WI38 (cell line): ENCODE measurements at regions not wholly inside any gene's neighbourhood (a gene's known extent, or its start where the extent isn't known, plus 50 kb on each side); places are given as distances from the start of the nearest gene placed in this dataset.

ENCODE experiments used
- H3K4me3 ChIP-seq: 2 replicates; pipeline ENCODE4 v1.5.1; 2011; ENCODE audit warnings: low read depth, mild to moderate bottlenecking, control low read depth, low read length
- TF ChIP-seq, protein P1 (sequence below): IDR thresholded peaks from 2 replicates; pipeline ENCODE4 v1.5.1; 2012; ENCODE audit warnings: low read depth, mild to moderate bottlenecking, control low read depth, low read length

DNA sequence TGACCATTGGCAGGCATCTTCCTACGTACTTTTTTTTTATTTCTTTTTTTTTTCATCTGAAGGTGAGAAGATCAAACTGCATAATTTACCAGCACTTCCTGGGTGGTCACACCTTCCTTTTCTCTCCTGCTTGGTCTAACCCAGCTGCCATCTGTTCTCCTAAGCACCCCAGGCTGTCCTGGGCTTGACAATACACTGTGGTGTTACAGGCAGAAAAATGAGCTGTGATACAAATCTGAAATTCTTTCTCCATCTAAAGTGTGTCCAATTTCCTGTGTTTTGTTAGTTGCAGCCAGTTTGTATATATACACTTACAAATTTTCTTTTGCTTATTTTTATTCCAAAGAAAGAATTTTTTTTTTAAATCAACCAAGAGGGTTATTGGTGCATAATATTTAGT lies 786.0 kb upstream of the ZEB2 start:
- no peak overlapping the region for H3K4me3 ChIP-seq
- TF ChIP-seq, protein P1, sequence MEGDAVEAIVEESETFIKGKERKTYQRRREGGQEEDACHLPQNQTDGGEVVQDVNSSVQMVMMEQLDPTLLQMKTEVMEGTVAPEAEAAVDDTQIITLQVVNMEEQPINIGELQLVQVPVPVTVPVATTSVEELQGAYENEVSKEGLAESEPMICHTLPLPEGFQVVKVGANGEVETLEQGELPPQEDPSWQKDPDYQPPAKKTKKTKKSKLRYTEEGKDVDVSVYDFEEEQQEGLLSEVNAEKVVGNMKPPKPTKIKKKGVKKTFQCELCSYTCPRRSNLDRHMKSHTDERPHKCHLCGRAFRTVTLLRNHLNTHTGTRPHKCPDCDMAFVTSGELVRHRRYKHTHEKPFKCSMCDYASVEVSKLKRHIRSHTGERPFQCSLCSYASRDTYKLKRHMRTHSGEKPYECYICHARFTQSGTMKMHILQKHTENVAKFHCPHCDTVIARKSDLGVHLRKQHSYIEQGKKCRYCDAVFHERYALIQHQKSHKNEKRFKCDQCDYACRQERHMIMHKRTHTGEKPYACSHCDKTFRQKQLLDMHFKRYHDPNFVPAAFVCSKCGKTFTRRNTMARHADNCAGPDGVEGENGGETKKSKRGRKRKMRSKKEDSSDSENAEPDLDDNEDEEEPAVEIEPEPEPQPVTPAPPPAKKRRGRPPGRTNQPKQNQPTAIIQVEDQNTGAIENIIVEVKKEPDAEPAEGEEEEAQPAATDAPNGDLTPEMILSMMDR = no peak

DNA sequence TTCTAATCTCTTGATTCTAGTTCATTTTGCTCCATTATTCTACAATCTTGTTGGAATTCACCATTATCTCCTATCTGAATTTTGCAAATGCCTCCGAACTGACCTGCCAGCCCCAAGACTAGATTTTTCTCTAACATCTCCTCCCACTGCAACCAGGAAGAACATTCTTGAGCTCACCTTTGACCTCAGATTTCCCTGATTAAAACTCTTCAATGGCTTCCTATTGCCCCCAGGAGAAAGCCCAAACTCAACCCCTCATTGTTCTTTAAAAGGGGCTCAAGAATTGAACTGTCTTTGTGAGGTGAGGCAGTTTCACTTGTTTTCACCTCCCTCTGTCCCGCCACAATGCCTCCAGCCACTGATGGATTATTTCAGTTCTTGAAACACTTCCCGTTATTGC lies 784.6 kb upstream of the ZEB2 start:
- H3K4me3 ChIP-seq = no peak overlapping the region
- TF ChIP-seq, protein P1 = no peak

DNA sequence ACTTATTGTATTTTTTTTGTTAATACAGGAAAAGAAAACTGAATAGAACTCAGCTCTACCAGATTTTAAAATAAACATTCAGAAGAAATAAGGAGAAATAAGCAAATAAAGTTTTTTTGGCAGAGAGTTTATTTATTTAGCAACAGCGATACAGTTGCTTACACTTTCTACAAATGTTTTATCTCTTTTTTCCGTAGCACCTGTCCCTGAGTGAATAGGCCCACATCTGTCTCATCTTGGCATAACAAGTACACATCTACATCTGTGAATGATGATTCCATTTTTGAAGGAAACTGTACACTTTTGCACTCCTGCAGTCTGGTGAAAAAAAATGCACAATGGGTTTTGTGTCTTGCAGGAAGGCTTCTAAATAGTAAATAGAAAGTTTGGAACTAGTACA lies 783.6 kb upstream of the ZEB2 start:
- TF ChIP-seq, protein P1 = no peak
- H3K4me3 ChIP-seq = no peak overlapping the region

DNA sequence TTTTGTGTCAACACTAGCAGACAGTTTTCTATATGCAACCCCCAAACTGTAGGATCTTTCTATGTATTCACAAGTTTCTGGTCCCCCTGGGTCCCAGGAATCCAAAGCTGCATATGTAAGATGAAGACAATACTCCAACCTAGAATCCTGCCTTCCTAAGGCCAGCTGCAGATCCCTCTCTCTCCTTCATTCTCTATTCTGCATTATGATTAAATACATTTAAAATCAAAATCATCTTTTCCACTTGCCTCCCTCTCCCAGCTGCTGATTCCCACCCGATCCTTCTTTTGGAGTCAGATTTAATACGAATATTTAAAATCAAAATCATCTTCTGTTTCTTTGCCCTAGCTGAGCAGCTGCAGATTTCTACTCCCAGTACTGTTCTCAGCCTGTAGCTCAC lies 783.0 kb upstream of the ZEB2 start:
- TF ChIP-seq, protein P1 = no peak
- H3K4me3 ChIP-seq = no peak overlapping the region

DNA sequence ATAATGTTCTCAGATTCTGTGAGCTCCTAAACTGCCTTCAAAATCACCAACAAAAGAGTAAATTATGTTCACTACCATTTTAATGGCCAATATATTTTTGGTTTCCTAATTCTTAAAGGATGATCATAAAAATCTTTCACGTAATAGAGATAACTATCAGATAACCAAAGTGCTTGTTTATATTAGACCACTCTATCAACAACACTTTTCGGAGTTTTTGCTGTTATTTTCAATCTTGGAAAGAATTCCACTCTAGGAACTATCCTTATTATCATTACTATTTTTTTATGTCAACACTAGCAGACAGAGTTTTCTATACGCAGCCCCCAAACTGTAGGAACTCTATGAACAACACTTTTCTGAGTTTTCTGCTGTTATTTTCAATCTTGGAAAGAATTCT lies 782.5 kb upstream of the ZEB2 start:
- no peak overlapping the region for H3K4me3 ChIP-seq
- TF ChIP-seq, protein P1 = no peak

DNA sequence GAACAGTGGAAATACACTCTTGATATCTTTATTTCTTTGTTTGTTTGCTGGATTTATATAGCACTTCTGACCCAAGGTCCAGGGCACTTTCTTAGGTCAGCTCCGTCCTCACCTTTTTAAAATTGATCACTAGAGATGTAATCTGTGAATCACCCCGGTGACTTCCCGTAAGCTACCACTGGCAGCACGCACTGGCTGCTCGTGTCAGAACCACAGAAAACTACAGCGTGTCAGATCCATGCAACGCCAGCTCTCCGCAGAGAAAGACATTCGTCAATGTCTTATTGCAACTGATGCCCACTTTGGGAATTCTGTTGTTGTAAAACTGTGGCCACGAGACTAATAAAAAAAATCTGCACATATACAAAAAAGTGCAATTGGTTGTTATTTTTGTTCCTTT lies 779.4 kb upstream of the ZEB2 start:
- no peak overlapping the region for H3K4me3 ChIP-seq
- TF ChIP-seq, protein P1 = no peak

DNA sequence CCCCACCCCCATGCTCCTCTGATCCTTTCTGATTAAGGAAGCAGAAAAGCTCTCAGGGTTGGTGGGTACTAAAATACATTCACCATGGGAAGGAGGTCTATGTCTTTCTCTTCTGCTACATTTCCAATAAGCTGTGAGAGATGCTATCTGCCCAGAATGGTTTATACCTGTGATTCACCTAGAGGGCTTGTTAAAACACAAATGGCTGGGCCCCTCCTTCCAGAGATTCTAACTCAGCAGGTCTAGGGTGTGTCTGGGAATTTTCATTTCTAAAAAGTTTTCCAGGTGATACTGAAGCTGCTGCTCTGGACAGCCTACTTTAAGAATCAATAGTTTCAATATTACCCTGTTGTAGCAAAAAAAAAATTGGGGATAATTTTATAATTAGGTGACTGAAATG lies 772.2 kb upstream of the ZEB2 start:
- H3K4me3 ChIP-seq = no peak overlapping the region
- TF ChIP-seq, protein P1 = no peak
